ENCODE measurements at regions not wholly inside any gene's neighbourhood (a gene's known extent, or its start where the extent isn't known, plus 50 kb on each side); places are given as distances from the start of the nearest gene placed in this dataset.

DNA sequence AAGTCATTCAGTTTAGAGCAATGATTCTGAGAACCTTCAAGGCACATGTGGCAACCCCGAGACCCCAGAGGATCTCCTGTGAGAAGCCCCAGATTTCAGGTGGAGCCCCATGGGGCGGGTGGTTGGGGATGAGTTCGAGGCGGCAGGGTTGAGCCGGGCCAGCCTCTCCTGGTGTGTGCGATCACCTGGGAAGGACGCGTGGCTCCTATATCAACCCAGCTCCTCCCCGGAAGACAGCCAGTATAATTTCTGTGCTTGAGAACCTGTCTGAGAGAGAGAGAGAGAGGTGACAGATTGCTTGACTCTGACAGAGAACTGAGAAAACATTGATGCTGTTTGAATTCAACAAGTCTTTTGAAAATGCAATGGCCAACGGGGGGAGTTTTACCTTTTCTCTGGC, 89.0 kb downstream of the TEX29 start:
- TF ChIP-seq, protein P1, sequence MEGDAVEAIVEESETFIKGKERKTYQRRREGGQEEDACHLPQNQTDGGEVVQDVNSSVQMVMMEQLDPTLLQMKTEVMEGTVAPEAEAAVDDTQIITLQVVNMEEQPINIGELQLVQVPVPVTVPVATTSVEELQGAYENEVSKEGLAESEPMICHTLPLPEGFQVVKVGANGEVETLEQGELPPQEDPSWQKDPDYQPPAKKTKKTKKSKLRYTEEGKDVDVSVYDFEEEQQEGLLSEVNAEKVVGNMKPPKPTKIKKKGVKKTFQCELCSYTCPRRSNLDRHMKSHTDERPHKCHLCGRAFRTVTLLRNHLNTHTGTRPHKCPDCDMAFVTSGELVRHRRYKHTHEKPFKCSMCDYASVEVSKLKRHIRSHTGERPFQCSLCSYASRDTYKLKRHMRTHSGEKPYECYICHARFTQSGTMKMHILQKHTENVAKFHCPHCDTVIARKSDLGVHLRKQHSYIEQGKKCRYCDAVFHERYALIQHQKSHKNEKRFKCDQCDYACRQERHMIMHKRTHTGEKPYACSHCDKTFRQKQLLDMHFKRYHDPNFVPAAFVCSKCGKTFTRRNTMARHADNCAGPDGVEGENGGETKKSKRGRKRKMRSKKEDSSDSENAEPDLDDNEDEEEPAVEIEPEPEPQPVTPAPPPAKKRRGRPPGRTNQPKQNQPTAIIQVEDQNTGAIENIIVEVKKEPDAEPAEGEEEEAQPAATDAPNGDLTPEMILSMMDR (IDR thresholded peaks at IDR 0.05), result no peak
- TF ChIP-seq, protein P2, sequence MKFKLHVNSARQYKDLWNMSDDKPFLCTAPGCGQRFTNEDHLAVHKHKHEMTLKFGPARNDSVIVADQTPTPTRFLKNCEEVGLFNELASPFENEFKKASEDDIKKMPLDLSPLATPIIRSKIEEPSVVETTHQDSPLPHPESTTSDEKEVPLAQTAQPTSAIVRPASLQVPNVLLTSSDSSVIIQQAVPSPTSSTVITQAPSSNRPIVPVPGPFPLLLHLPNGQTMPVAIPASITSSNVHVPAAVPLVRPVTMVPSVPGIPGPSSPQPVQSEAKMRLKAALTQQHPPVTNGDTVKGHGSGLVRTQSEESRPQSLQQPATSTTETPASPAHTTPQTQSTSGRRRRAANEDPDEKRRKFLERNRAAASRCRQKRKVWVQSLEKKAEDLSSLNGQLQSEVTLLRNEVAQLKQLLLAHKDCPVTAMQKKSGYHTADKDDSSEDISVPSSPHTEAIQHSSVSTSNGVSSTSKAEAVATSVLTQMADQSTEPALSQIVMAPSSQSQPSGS (CRISPR knock-in tag; IDR thresholded peaks at IDR 0.05; ENCODE audit: borderline replicate concordance, low read depth), result no peak
- TF ChIP-seq, protein P3, sequence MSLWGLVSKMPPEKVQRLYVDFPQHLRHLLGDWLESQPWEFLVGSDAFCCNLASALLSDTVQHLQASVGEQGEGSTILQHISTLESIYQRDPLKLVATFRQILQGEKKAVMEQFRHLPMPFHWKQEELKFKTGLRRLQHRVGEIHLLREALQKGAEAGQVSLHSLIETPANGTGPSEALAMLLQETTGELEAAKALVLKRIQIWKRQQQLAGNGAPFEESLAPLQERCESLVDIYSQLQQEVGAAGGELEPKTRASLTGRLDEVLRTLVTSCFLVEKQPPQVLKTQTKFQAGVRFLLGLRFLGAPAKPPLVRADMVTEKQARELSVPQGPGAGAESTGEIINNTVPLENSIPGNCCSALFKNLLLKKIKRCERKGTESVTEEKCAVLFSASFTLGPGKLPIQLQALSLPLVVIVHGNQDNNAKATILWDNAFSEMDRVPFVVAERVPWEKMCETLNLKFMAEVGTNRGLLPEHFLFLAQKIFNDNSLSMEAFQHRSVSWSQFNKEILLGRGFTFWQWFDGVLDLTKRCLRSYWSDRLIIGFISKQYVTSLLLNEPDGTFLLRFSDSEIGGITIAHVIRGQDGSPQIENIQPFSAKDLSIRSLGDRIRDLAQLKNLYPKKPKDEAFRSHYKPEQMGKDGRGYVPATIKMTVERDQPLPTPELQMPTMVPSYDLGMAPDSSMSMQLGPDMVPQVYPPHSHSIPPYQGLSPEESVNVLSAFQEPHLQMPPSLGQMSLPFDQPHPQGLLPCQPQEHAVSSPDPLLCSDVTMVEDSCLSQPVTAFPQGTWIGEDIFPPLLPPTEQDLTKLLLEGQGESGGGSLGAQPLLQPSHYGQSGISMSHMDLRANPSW (CRISPR knock-in tag; conservative IDR thresholded peaks at IDR 0.05; ENCODE audit: low read depth), result no peak
- TF ChIP-seq, protein P4, sequence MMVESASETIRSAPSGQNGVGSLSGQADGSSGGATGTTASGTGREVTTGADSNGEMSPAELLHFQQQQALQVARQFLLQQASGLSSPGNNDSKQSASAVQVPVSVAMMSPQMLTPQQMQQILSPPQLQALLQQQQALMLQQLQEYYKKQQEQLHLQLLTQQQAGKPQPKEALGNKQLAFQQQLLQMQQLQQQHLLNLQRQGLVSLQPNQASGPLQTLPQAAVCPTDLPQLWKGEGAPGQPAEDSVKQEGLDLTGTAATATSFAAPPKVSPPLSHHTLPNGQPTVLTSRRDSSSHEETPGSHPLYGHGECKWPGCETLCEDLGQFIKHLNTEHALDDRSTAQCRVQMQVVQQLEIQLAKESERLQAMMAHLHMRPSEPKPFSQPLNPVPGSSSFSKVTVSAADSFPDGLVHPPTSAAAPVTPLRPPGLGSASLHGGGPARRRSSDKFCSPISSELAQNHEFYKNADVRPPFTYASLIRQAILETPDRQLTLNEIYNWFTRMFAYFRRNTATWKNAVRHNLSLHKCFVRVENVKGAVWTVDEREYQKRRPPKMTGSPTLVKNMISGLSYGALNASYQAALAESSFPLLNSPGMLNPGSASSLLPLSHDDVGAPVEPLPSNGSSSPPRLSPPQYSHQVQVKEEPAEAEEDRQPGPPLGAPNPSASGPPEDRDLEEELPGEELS (CRISPR knock-in tag; IDR thresholded peaks at IDR 0.05), result no peak
- TF ChIP-seq ZNF317 (CRISPR knock-in tag; IDR thresholded peaks at IDR 0.05; ENCODE audit: borderline replicate concordance, low read depth), result no peak
- TF ChIP-seq, protein P5, sequence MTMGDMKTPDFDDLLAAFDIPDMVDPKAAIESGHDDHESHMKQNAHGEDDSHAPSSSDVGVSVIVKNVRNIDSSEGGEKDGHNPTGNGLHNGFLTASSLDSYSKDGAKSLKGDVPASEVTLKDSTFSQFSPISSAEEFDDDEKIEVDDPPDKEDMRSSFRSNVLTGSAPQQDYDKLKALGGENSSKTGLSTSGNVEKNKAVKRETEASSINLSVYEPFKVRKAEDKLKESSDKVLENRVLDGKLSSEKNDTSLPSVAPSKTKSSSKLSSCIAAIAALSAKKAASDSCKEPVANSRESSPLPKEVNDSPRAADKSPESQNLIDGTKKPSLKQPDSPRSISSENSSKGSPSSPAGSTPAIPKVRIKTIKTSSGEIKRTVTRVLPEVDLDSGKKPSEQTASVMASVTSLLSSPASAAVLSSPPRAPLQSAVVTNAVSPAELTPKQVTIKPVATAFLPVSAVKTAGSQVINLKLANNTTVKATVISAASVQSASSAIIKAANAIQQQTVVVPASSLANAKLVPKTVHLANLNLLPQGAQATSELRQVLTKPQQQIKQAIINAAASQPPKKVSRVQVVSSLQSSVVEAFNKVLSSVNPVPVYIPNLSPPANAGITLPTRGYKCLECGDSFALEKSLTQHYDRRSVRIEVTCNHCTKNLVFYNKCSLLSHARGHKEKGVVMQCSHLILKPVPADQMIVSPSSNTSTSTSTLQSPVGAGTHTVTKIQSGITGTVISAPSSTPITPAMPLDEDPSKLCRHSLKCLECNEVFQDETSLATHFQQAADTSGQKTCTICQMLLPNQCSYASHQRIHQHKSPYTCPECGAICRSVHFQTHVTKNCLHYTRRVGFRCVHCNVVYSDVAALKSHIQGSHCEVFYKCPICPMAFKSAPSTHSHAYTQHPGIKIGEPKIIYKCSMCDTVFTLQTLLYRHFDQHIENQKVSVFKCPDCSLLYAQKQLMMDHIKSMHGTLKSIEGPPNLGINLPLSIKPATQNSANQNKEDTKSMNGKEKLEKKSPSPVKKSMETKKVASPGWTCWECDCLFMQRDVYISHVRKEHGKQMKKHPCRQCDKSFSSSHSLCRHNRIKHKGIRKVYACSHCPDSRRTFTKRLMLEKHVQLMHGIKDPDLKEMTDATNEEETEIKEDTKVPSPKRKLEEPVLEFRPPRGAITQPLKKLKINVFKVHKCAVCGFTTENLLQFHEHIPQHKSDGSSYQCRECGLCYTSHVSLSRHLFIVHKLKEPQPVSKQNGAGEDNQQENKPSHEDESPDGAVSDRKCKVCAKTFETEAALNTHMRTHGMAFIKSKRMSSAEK (CRISPR knock-in tag; IDR thresholded peaks at IDR 0.05; ENCODE audit: borderline replicate concordance), result no peak
- TF ChIP-seq ZNF138 (CRISPR knock-in tag; conservative IDR thresholded peaks at IDR 0.05), result no peak
- no peak for TF ChIP-seq CBFB (CRISPR knock-in tag; IDR thresholded peaks at IDR 0.05; ENCODE audit: low read depth)
- no peak for TF ChIP-seq MXD4 (CRISPR knock-in tag; IDR thresholded peaks at IDR 0.05; ENCODE audit: borderline replicate concordance)
- TF ChIP-seq, protein P6, sequence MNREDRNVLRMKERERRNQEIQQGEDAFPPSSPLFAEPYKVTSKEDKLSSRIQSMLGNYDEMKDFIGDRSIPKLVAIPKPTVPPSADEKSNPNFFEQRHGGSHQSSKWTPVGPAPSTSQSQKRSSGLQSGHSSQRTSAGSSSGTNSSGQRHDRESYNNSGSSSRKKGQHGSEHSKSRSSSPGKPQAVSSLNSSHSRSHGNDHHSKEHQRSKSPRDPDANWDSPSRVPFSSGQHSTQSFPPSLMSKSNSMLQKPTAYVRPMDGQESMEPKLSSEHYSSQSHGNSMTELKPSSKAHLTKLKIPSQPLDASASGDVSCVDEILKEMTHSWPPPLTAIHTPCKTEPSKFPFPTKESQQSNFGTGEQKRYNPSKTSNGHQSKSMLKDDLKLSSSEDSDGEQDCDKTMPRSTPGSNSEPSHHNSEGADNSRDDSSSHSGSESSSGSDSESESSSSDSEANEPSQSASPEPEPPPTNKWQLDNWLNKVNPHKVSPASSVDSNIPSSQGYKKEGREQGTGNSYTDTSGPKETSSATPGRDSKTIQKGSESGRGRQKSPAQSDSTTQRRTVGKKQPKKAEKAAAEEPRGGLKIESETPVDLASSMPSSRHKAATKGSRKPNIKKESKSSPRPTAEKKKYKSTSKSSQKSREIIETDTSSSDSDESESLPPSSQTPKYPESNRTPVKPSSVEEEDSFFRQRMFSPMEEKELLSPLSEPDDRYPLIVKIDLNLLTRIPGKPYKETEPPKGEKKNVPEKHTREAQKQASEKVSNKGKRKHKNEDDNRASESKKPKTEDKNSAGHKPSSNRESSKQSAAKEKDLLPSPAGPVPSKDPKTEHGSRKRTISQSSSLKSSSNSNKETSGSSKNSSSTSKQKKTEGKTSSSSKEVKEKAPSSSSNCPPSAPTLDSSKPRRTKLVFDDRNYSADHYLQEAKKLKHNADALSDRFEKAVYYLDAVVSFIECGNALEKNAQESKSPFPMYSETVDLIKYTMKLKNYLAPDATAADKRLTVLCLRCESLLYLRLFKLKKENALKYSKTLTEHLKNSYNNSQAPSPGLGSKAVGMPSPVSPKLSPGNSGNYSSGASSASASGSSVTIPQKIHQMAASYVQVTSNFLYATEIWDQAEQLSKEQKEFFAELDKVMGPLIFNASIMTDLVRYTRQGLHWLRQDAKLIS (CRISPR knock-in tag; IDR thresholded peaks at IDR 0.05; ENCODE audit: borderline replicate concordance), result no peak
- TF ChIP-seq ZBTB21 (CRISPR knock-in tag; IDR thresholded peaks at IDR 0.05; ENCODE audit: borderline replicate concordance), result no peak
- TF ChIP-seq, protein P7, sequence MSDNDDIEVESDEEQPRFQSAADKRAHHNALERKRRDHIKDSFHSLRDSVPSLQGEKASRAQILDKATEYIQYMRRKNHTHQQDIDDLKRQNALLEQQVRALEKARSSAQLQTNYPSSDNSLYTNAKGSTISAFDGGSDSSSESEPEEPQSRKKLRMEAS (CRISPR knock-in tag; IDR thresholded peaks at IDR 0.05), result no peak
- TF ChIP-seq JUN (CRISPR knock-in tag; IDR thresholded peaks at IDR 0.05), result no peak
- TF ChIP-seq EMX1 (CRISPR knock-in tag; IDR thresholded peaks at IDR 0.05), result no peak

Data from WTC11 (cell line).